ENCODE measurements at regions not wholly inside any gene's neighbourhood (a gene's known extent, or its start where the extent isn't known, plus 50 kb on each side); places are given as distances from the start of the nearest gene placed in this dataset.
"Not testable (repeated sequence)": the region's sequence is repeated elsewhere in the genome, so short reads cannot be mapped to it uniquely, and the experiment has no call there.

GRCh38 chr13:80740071-80740470, 399.1 kb upstream of the SPRY2 start:
- no peak for DNase-seq

GRCh38 chr13:80737513-80737912, 396.6 kb upstream of the SPRY2 start:
- DNase-seq: no peak

GRCh38 chr13:80727321-80727975, 386.5 kb upstream of the SPRY2 start:
- no peak for DNase-seq

- DNase-seq: no peak
These were observed 385.9 kb upstream of the SPRY2 start for GRCh38 chr13:80726868-80727267.

- DNase-seq: no peak
These were observed 380.8 kb upstream of the SPRY2 start for GRCh38 chr13:80721689-80722088.

GRCh38 chr13:80718970-80719369, 378.0 kb upstream of the SPRY2 start:
- no peak for DNase-seq

GRCh38 chr13:80717776-80718175, 376.9 kb upstream of the SPRY2 start:
- DNase-seq: no peak

GRCh38 chr13:80716610-80717081, 375.7 kb upstream of the SPRY2 start:
- no peak for DNase-seq

- no peak for DNase-seq
These were observed 371.1 kb upstream of the SPRY2 start for GRCh38 chr13:80712026-80712425.

GRCh38 chr13:80708791-80709190, 367.9 kb upstream of the SPRY2 start:
- DNase-seq: no peak

GRCh38 chr13:80707000-80707983, 366.4 kb upstream of the SPRY2 start:
- DNase-seq: no peak

GRCh38 chr13:80706164-80706471, 365.2 kb upstream of the SPRY2 start:
- DNase-seq: no peak

- no peak for DNase-seq
These were observed 364.6 kb upstream of the SPRY2 start for GRCh38 chr13:80705371-80706163.

- DNase-seq: no peak
These were observed 363.4 kb upstream of the SPRY2 start for GRCh38 chr13:80704369-80704768.

- DNase-seq: no peak
These were observed 354.9 kb upstream of the SPRY2 start for GRCh38 chr13:80695841-80696240.

GRCh38 chr13:80691814-80692213, 350.9 kb upstream of the SPRY2 start:
- not testable (repeated sequence) for DNase-seq

GRCh38 chr13:80690208-80690607, 349.3 kb upstream of the SPRY2 start:
- no peak for DNase-seq

GRCh38 chr13:80688593-80688992, 347.7 kb upstream of the SPRY2 start:
- no peak for DNase-seq

GRCh38 chr13:80685942-80686341, 345.0 kb upstream of the SPRY2 start:
- DNase-seq: no peak

GRCh38 chr13:80684217-80684991, 343.5 kb upstream of the SPRY2 start:
- no peak for DNase-seq

- DNase-seq: no peak
These were observed 339.9 kb upstream of the SPRY2 start for GRCh38 chr13:80680786-80681366.

- no peak for DNase-seq
These were observed 338.5 kb upstream of the SPRY2 start for GRCh38 chr13:80679423-80679822.

Measured in NCI-H1694 (cell line).